LoVo (cell line): ENCODE measurements at regions not wholly inside any gene's neighbourhood (a gene's known extent, or its start where the extent isn't known, plus 50 kb on each side); places are given as distances from the start of the nearest gene placed in this dataset.
"Not testable (repeated sequence)": the region's sequence is repeated elsewhere in the genome, so short reads cannot be mapped to it uniquely, and the experiment has no call there.

Source experiments
- DNase-seq: peaks from one replicate; pipeline ENCODE4 v3.0.0-alpha.2; 2016; ENCODE audit warnings: low spot score

GRCh38 chr1:79519084-79519760 lies 512.7 kb upstream of the ADGRL4 start:
- no peak for DNase-seq

GRCh38 chr1:79517470-79518224 lies 511.1 kb upstream of the ADGRL4 start:
- DNase-seq = no peak

GRCh38 chr1:79507770-79508169 lies 501.2 kb upstream of the ADGRL4 start:
- no peak for DNase-seq

- DNase-seq = no peak
Observed at GRCh38 chr1:79501153-79501552, 494.6 kb upstream of the ADGRL4 start.

GRCh38 chr1:79499541-79499940 lies 493.0 kb upstream of the ADGRL4 start:
- DNase-seq = no peak

- DNase-seq = peak; percentile 37
Observed at GRCh38 chr1:79497193-79497773, 490.8 kb upstream of the ADGRL4 start.

- no peak for DNase-seq
Observed at GRCh38 chr1:79496129-79496528, 489.6 kb upstream of the ADGRL4 start.

- DNase-seq = not testable (repeated sequence)
Observed at GRCh38 chr1:79493702-79494101, 487.2 kb upstream of the ADGRL4 start.

- not testable (repeated sequence) for DNase-seq
Observed at GRCh38 chr1:79488572-79489121, 482.1 kb upstream of the ADGRL4 start.

GRCh38 chr1:79478728-79479373 lies 472.3 kb upstream of the ADGRL4 start:
- DNase-seq = no peak

GRCh38 chr1:79478160-79478559 lies 471.6 kb upstream of the ADGRL4 start:
- no peak for DNase-seq

- DNase-seq = no peak
Observed at GRCh38 chr1:79472067-79472656, 465.6 kb upstream of the ADGRL4 start.

- no peak for DNase-seq
Observed at GRCh38 chr1:79469139-79469538, 462.6 kb upstream of the ADGRL4 start.

- DNase-seq = no peak
Observed at GRCh38 chr1:79460773-79461436, 454.4 kb upstream of the ADGRL4 start.

GRCh38 chr1:79457562-79458224 lies 451.2 kb upstream of the ADGRL4 start:
- DNase-seq = no peak

GRCh38 chr1:79448426-79448825 lies 441.9 kb upstream of the ADGRL4 start:
- no peak for DNase-seq

- no peak for DNase-seq
Observed at GRCh38 chr1:79441238-79441637, 434.7 kb upstream of the ADGRL4 start.

GRCh38 chr1:79437540-79437939 lies 431.0 kb upstream of the ADGRL4 start:
- no peak for DNase-seq

GRCh38 chr1:79431340-79431739 lies 424.8 kb upstream of the ADGRL4 start:
- DNase-seq = no peak

- DNase-seq = no peak
Observed at GRCh38 chr1:79430437-79430836, 423.9 kb upstream of the ADGRL4 start.

- no peak for DNase-seq
Observed at GRCh38 chr1:79422726-79423125, 416.2 kb upstream of the ADGRL4 start.
